Aorta (tissue), 5 donors: ENCODE measurements at regions not wholly inside any gene's neighbourhood (a gene's known extent, or its start where the extent isn't known, plus 50 kb on each side); places are given as distances from the start of the nearest gene placed in this dataset.

ENCODE experiments used
- ATAC-seq: fragments of 200-7000 bp; cut with Tn5 transposase; one replicate; pipeline ENCODE4 v1.9.1; 2022; ENCODE audit warnings: moderate library complexity; ENCODE audit not compliant: low FRiP score
- DNase-seq, 2 donors: peaks; one replicate each; pipeline ENCODE4 v3.0.0-alpha.2; 2020
- H3K27ac ChIP-seq, 2 donors: one replicate each; pipeline ENCODE4 v1.5.1; 2013; ENCODE audit warnings: low read length in 2 of 2, mild to moderate bottlenecking in 2 of 2, moderate library complexity in 2 of 2, control low read depth in 1 of 2, inconsistent platforms in 1 of 2, low read depth in 1 of 2
- H3K27me3 ChIP-seq, 2 donors: one replicate each; pipeline ENCODE4 v1.6.1; 2013; ENCODE audit warnings: control low read depth in 1 of 2, low read length in 1 of 2, mild to moderate bottlenecking in 1 of 2, moderate library complexity in 1 of 2; ENCODE audit not compliant: insufficient read depth in 2 of 2, control insufficient read depth in 1 of 2
- H3K36me3 ChIP-seq, 2 donors: one replicate each; pipeline ENCODE4 v1.6.1; 2013; ENCODE audit warnings: control low read depth in 1 of 2, low read length in 1 of 2, mild to moderate bottlenecking in 1 of 2; ENCODE audit not compliant: insufficient read depth in 2 of 2, control insufficient read depth in 1 of 2
- H3K4me1 ChIP-seq, 2 donors: one replicate each; pipeline ENCODE4 v1.6.1; 2013; ENCODE audit warnings: low read length in 2 of 2, control low read depth in 1 of 2, mild to moderate bottlenecking in 1 of 2, moderate library complexity in 1 of 2; ENCODE audit not compliant: insufficient read depth in 2 of 2, control insufficient read depth in 1 of 2
- H3K4me3 ChIP-seq, 2 donors: one replicate each; pipeline ENCODE4 v1.5.1; 2013; ENCODE audit warnings: low read length in 2 of 2, control low read depth in 1 of 2, mild to moderate bottlenecking in 1 of 2
- H3K9me3 ChIP-seq: one replicate; pipeline ENCODE4 v1.6.1; 2013; ENCODE audit warnings: mild to moderate bottlenecking, low read length; ENCODE audit not compliant: control insufficient read depth
- WGBS, 2 donors: extraction: QIAGEN DNeasy Blood & Tissue Kit; methylation state at CpG; one replicate each; pipeline ENCODE4 v1.1.7; 2013; 5-methylcytosine and 5-hydroxymethylcytosine counted together
- intact Hi-C, 2 donors: fragments of 100-400 bp; cut with DNase I; formaldehyde crosslinking; loops; one replicate each; pipeline versions ENCODE4 v1.14.2 to v1.15.0; 2022
- donor health status: healthy with polysubstance abuse.
- donor health status: Bipolar disorder and iron deficiency.
- donor health status: DM: no; HTN: no; CAD: no.
- donor health status: DM: no; HTN: no; CAD: no.
- donor health status: DM: yes; HTN: yes; CAD: no.

GRCh38 chr1:58836408-58836807 is 52.6 kb upstream of the JUN start:
- intact Hi-C loops = no loop called here
- WGBS, 2 donors = 87 to 91% methylated on average over 3 of the region's 3 CpGs

GRCh38 chr1:58837886-58838285 is 54.0 kb upstream of the JUN start:
- no peak overlapping the region for H3K27ac ChIP-seq
- H3K27me3 ChIP-seq = no peaks in the 10 kb centered on the region
- no peaks in the 10 kb centered on the region for H3K36me3 ChIP-seq
- ATAC-seq (no peak), DNase-seq (no peak)
- no peaks in the 10 kb centered on the region for H3K4me1 ChIP-seq
- no peak overlapping the region for H3K4me3 ChIP-seq
- no peaks in the 10 kb centered on the region for H3K9me3 ChIP-seq
- intact Hi-C loops = no loop called here

More at GRCh38 chr1:58836408-58836807, 52.6 kb upstream of the JUN start:
- ATAC-seq (no peak), DNase-seq (no peak)
- H3K4me3 ChIP-seq = no peak overlapping the region
- no peaks in the 10 kb centered on the region for H3K9me3 ChIP-seq
- no peaks in the 10 kb centered on the region for H3K4me1 ChIP-seq
- H3K27me3 ChIP-seq = no peaks in the 10 kb centered on the region
- no peak overlapping the region for H3K27ac ChIP-seq
- no peaks in the 10 kb centered on the region for H3K36me3 ChIP-seq

GRCh38 chr1:58839147-58839795 is 55.4 kb upstream of the JUN start:
- no peaks in the 10 kb centered on the region for H3K27me3 ChIP-seq
- DNase-seq (no peak), ATAC-seq (no peak)
- 73 to 76% methylated on average over 5 of the region's 5 CpGs for WGBS, 2 donors
- H3K9me3 ChIP-seq = no peaks in the 10 kb centered on the region
- intact Hi-C loops = no loop called here
- no peaks in the 10 kb centered on the region for H3K36me3 ChIP-seq
- H3K4me1 ChIP-seq = no peaks in the 10 kb centered on the region
- no peak overlapping the region for H3K27ac ChIP-seq
- no peak overlapping the region for H3K4me3 ChIP-seq

- H3K9me3 ChIP-seq = no peaks in the 10 kb centered on the region
- DNase-seq = no peak
- intact Hi-C loops = no loop called here
These were observed 56.3 kb upstream of the JUN start for GRCh38 chr1:58839846-58840835.

GRCh38 chr1:58841455-58841854 is 57.6 kb upstream of the JUN start:
- WGBS, 2 donors = 87 to 94% methylated on average over 3 of the region's 3 CpGs
- Histone ChIP-seq H3K27ac (no peak overlapping the region), H3K27me3 (no peaks in the 10 kb centered on the region), H3K4me3 (no peak overlapping the region), H3K36me3 (no peaks in the 10 kb centered on the region), H3K9me3 (no peaks in the 10 kb centered on the region), H3K4me1 (no peaks in the 10 kb centered on the region)
- DNase-seq (no peak), ATAC-seq (no peak)
- intact Hi-C loops = no loop called here

More at GRCh38 chr1:58839846-58840835, 56.3 kb upstream of the JUN start:
- ATAC-seq = no peak
- no peaks in the 10 kb centered on the region for H3K4me1 ChIP-seq
- H3K36me3 ChIP-seq = no peaks in the 10 kb centered on the region
- no peak overlapping the region for H3K27ac ChIP-seq
- H3K4me3 ChIP-seq = no peak overlapping the region
- 94 to 96% methylated on average over 5 of the region's 5 CpGs for WGBS, 2 donors
- H3K27me3 ChIP-seq = no peaks in the 10 kb centered on the region

GRCh38 chr1:58842941-58843340 is 59.1 kb upstream of the JUN start:
- H3K4me3 ChIP-seq = no peak overlapping the region
- 97 to 98% methylated on average over 2 of the region's 2 CpGs for WGBS, 2 donors
- H3K36me3 ChIP-seq = no peaks in the 10 kb centered on the region
- no peaks in the 10 kb centered on the region for H3K4me1 ChIP-seq
- no peaks in the 10 kb centered on the region for H3K27me3 ChIP-seq
- DNase-seq (no peak), ATAC-seq (no peak)
- H3K9me3 ChIP-seq = no peaks in the 10 kb centered on the region
- H3K27ac ChIP-seq = no peak overlapping the region
- intact Hi-C loops = no loop called here

GRCh38 chr1:58844176-58844575 is 60.3 kb upstream of the JUN start:
- 100% methylated on average over 1 of the region's 1 CpG for WGBS, 2 donors
- intact Hi-C loops = no loop called here
- no peak for ATAC-seq

GRCh38 chr1:58845942-58846341 is 62.1 kb upstream of the JUN start:
- DNase-seq (no peak), ATAC-seq (no peak)
- H3K36me3 ChIP-seq = no peaks in the 10 kb centered on the region
- WGBS, 2 donors = 92 to 95% methylated on average over 4 of the region's 4 CpGs
- intact Hi-C loops = no loop called here
- no peak overlapping the region for H3K27ac ChIP-seq
- H3K4me3 ChIP-seq = no peak overlapping the region
- H3K27me3 ChIP-seq = no peaks in the 10 kb centered on the region
- no peaks in the 10 kb centered on the region for H3K4me1 ChIP-seq
- no peaks in the 10 kb centered on the region for H3K9me3 ChIP-seq

More at GRCh38 chr1:58844176-58844575, 60.3 kb upstream of the JUN start:
- no peaks in the 10 kb centered on the region for H3K4me1 ChIP-seq
- H3K36me3 ChIP-seq = no peaks in the 10 kb centered on the region
- H3K27ac ChIP-seq = no peak overlapping the region
- no peaks in the 10 kb centered on the region for H3K27me3 ChIP-seq
- no peak for DNase-seq
- no peaks in the 10 kb centered on the region for H3K9me3 ChIP-seq
- H3K4me3 ChIP-seq = no peak overlapping the region
